22Rv1 (cell line): ENCODE measurements at regions not wholly inside any gene's neighbourhood (a gene's known extent, or its start where the extent isn't known, plus 50 kb on each side); places are given as distances from the start of the nearest gene placed in this dataset.

Experiments
- H3K27ac ChIP-seq: fragments of 450-650 bp; 2 replicates; pipeline ENCODE4 v1.5.1; 2017
- ZFX ChIP-seq: fragments of 450-650 bp; IDR thresholded peaks from 2 replicates; pipeline ENCODE4 v1.6.1; 2017; ENCODE audit warnings: antibody characterized with exemption, borderline replicate concordance
- TF ChIP-seq, protein P1 (sequence below): fragments of 450-650 bp; IDR thresholded peaks from 2 replicates; pipeline ENCODE4 v1.5.1; 2017; ENCODE audit warnings: mild to moderate bottlenecking

DNA sequence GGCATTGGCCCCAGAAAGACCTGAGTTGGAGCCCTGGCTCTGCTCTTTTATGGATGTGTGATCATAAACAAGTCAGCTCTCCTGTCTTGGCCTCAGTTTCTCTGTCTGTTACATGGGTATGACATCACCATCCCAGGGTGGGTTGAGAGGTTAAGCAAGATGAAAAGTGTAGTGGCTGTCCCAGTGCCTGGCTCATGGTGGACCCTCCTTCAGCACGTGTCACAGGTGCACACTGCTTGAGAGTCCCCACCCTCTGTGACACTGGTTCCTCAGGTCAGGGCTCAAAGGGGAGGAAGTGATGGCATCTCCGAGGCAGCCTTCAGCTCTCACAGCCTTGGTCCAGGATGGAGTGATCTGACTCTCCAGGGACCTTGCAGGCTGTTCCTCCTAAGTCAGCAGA, 218.4 kb downstream of the HAPSTR1 start:
- TF ChIP-seq ZFX = no peak

DNA sequence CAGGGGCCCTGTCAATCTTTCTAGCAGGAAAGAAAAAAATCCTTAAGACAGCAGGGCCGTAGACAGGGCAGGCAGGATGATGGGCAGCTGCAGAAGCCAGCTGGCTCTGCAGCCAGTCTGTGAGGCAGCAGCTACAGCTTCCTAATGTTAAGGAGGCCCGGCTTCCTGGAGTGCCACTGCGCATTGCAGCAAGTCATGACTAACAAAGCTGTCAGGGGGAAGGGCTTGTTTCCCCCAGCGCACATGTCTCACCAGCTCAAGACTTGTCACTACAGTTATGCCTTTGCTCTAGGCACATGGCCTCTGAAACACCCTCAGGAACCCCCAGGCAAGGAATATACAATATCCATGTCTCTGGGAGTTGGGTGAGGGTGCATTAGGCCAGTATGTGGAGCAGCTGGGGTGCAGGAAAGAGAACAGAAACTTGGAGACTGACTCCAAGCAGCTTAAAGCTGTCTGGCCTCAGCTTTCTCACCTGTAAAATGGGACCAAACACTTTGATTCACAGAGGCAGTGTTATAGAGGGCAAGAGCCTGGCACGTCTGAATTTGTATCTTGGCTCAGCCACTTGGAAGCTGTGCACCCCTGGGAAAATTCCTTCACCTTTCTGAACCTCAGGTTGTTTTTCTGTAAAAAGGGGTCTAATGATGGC, 220.0 kb downstream of the HAPSTR1 start:
- no peak overlapping the region for H3K27ac ChIP-seq
- TF ChIP-seq, protein P1, sequence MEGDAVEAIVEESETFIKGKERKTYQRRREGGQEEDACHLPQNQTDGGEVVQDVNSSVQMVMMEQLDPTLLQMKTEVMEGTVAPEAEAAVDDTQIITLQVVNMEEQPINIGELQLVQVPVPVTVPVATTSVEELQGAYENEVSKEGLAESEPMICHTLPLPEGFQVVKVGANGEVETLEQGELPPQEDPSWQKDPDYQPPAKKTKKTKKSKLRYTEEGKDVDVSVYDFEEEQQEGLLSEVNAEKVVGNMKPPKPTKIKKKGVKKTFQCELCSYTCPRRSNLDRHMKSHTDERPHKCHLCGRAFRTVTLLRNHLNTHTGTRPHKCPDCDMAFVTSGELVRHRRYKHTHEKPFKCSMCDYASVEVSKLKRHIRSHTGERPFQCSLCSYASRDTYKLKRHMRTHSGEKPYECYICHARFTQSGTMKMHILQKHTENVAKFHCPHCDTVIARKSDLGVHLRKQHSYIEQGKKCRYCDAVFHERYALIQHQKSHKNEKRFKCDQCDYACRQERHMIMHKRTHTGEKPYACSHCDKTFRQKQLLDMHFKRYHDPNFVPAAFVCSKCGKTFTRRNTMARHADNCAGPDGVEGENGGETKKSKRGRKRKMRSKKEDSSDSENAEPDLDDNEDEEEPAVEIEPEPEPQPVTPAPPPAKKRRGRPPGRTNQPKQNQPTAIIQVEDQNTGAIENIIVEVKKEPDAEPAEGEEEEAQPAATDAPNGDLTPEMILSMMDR = no peak
- TF ChIP-seq ZFX = no peak

More for the DNA sequence above, 218.4 kb downstream of the HAPSTR1 start:
- H3K27ac ChIP-seq = no peak overlapping the region

DNA sequence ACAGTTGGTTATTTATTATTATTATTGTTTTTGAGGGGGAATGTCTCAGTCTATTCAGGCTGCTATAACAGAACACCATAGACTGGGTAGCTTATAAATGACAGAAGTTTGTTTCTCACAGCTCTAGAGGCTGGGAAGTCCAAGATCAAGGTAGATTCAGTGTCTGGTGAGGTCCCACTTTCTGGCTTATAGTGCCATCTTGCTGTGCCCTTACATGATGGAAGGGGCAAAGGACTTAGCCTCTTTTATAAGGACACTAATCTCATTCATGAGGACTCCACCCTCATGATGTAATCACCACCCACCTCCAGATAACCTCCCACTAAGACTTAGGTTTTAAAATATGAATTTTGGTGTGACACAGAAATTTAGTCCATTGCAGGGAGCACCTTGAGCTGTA, 224.6 kb downstream of the HAPSTR1 start:
- TF ChIP-seq, protein P1 = no peak
- no peak for TF ChIP-seq ZFX
- H3K27ac ChIP-seq = no peak overlapping the region

DNA sequence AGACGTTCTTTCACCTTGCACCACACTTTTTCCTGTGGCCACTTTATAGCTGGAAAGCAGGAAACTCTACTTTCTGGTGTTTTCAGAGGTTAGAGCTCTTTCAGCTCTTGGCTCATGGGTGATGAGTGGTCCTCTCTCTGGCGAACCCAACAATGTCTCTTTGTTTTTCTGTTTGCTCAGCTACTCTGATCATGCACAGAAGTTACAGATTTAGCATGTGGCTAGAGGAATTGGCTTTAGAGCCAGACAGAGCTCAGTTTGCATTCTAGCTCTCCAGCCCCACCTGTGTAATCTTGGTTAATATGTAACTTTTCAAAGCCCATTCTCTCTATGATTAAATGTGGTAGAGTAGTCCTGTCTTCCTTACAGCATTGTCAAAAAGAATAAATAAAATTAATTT, 225.2 kb downstream of the HAPSTR1 start:
- H3K27ac ChIP-seq = no peak overlapping the region
- no peak for TF ChIP-seq ZFX
- TF ChIP-seq, protein P1 = no peak

DNA sequence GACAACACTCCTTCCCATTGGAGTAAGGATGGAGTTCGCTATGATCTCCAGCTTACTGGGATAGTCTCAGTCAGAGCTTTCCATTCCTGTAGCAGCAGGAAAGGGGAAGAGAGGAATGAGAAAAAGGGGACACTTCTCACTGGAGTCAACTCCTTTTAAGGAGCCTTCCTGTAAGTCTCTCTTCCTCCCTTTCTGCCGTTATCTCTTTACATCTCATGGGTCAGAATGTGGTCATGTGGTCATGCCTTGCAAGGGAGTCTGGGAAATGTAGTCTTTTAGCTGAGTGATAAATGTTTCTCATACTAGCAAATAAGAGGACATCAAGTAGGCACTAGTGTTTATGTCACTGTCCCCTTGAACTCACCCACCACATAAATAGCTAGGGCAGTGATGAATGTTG, 227.3 kb downstream of the HAPSTR1 start:
- H3K27ac ChIP-seq = no peak overlapping the region
- TF ChIP-seq, protein P1 = no peak

DNA sequence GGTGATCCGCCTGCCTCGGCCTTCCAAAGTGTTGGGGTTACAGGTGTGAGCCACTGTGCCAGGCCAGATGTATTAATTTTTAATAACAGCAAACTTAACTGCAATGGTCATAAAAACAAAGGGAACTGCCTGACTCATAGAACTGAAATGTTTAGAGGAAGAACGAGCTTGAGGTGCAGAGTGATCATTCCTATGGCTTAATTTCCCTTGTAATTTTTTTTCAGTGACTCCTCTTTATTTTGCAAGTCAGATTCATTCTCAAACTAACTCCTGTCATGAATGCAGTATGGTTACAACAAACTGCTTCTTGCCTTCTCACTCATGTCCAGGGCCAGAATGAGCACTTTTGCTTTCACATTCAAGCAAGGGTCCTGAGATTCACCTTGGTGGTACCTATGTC, 231.3 kb downstream of the HAPSTR1 start:
- no peak overlapping the region for H3K27ac ChIP-seq
- TF ChIP-seq, protein P1 = no peak
- TF ChIP-seq ZFX = no peak

DNA sequence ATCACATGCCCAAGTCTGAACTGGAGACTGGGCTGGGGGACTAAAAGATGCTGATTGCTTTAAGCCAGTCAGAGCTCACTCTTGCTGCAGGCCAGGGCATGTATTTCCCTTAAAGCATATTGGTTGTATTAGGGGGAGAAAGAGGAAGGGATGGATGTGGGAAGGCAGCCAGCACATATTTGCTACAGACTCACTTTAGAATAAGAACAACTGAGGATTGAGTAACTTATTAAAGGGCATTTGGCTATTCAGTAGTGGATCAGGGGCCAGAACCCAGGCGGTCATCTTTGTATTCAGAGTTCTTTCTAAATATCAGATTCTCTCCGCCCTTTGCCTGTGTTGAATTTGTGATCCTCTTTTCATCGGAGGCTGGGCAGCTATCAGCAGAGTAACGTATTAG, 231.7 kb downstream of the HAPSTR1 start:
- no peak for TF ChIP-seq ZFX
- TF ChIP-seq, protein P1 = no peak
- H3K27ac ChIP-seq = no peak overlapping the region

DNA sequence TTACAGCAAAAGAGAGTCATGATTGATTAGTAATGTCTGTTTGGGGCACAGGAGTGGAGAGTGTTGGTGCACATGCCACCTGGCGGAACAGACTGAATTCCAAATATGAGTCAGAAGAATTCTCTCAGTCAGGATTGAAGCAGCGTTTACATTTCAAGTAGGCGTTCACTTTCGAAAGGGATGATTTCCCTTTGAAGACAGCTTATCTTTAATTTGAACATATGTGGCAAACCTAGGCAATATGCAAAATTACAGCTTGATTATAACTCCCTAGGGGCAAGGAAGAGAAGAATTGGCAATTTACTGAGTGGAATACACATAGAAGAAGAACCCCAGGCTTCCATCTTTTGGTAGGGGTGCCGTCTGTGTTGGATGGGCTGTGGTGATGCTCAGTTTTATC, 235.8 kb downstream of the HAPSTR1 start:
- TF ChIP-seq ZFX = no peak
- TF ChIP-seq, protein P1 = no peak
- H3K27ac ChIP-seq = no peak overlapping the region
